Right lobe of liver (tissue), 6 donors: ENCODE measurements at regions not wholly inside any gene's neighbourhood (a gene's known extent, or its start where the extent isn't known, plus 50 kb on each side); places are given as distances from the start of the nearest gene placed in this dataset.
A peak's percentile ranks its signal among the peaks of the same experiment; 100 is the strongest.

ENCODE experiments used
- ATAC-seq, 4 donors: fragments of 200-7000 bp; cut with Tn5 transposase; one replicate each; pipeline ENCODE4 v1.9.1; 2020; ENCODE audit warnings: mild to moderate bottlenecking in 4 of 4, moderate library complexity in 4 of 4
- DNase-seq, 3 donors: peaks; one replicate each; pipeline ENCODE4 v3.0.0-alpha.2; 2020
- H3K27ac ChIP-seq, 3 donors: fragments of 200-600 bp; one replicate each; pipeline ENCODE4 v1.8.0; 2022
- H3K27me3 ChIP-seq, 2 donors: fragments of 200-600 bp; one replicate each; pipeline ENCODE4 v1.8.0; 2022
- H3K36me3 ChIP-seq, 4 donors: fragments of 200-600 bp; sonication (generic) in 1 of 4; one replicate each; pipeline versions ENCODE4 v1.5.1 to v1.8.0; 2017 to 2022; ENCODE audit warnings: control low read depth in 1 of 4
- H3K4me1 ChIP-seq, 4 donors: fragments of 200-600 bp; sonication (generic) in 1 of 4; one replicate each; pipeline versions ENCODE4 v1.5.1 to v1.8.0; 2017 to 2022; ENCODE audit warnings: control low read depth in 1 of 4
- H3K4me3 ChIP-seq, 3 donors: fragments of 200-600 bp; one replicate each; pipeline ENCODE4 v1.8.0; 2022
- H3K9me3 ChIP-seq, 4 donors: fragments of 200-600 bp; sonication (generic) in 1 of 4; one replicate each; pipeline versions ENCODE4 v1.5.1 to v1.8.0; 2017 to 2022; ENCODE audit warnings: control low read depth in 1 of 4
- POLR2A ChIP-seq: fragments of 450-650 bp; IDR thresholded peaks from one replicate; pipeline ENCODE4 v1.6.1; 2017; ENCODE audit warnings: antibody characterized with exemption, mild to moderate bottlenecking
- WGBS: methylation state at CpG from one replicate; pipeline ENCODE4 v1.1.6; 2018; ENCODE audit warnings: low coverage, low lambda C conversion rate; ENCODE audit not compliant: insufficient coverage; ENCODE audit errors: missing lambda C conversion rate; 5-methylcytosine and 5-hydroxymethylcytosine counted together
- intact Hi-C, 2 donors: fragments of 100-400 bp; cut with DNase I; formaldehyde crosslinking; loops; one replicate each; pipeline versions ENCODE4 v1.11.2 to v1.14.1; 2022
- TF ChIP-seq, protein P1 (sequence below), 4 donors: fragments of 200-600 bp in 3 of 4; fragments of 450-650 bp in 1 of 4; IDR thresholded peaks; one replicate each; pipeline versions ENCODE4 v1.5.1 to v1.8.0; 2016 to 2022; ENCODE audit warnings: antibody characterized with exemption in 4 of 4, mild to moderate bottlenecking in 2 of 4
- donor health status: DM: no; HTN: yes; CAD: no.
- donor health status: DM: no; HTN: no; CAD: no.
- donor health status: DM: no; HTN: no; CAD: no.
- donor health status: DM: no; HTN: yes; CAD: no.
- donor health status: DM: no; HTN: yes; CAD: no.

DNA sequence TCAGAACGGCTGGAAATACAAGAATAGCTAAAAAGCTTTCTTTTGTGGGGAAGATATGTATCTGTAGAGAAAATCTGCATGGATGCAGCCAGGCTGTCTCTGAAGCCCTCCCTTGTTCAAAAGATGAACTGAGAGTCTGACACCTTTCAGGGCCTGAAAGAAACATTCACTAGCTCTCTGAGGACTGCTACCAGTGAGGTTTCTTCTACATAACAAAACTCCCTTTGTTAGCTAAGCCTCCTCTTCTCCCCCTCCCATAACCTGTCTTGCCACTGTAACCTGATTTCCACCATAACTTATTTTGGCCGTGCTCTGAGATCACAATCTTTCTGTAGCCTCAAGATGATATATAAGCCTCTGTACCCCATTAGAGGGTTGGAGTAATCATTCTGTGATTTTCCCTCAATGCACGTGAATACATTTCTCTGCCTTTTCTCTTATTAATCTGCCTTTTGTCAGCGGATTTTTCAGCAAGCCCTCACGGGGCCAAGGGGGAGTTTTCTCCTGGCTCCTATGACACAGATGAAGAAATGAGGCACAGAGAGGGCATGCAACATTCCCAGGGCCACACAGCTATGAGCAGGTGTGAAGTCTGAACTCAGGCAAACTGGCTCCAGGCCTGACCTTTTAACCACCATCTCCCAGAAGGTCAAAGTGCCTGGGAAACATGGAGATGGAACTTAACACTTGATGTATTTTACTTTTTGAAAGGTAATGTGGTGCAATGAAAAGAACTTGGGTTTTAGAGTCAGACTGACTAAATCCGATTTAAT lies 161.6 kb upstream of the PRDX4 start:
- Histone ChIP-seq H3K4me1 (no peaks in the 10 kb centered on the region), H3K9me3 (no peaks in the 10 kb centered on the region), H3K27ac (no peak overlapping the region), H3K36me3 (no peaks in the 10 kb centered on the region), H3K4me3 (no peak overlapping the region), H3K27me3 (no peaks in the 10 kb centered on the region)
- ATAC-seq: no peak
- DNase-seq: no peak
- TF ChIP-seq, protein P1, sequence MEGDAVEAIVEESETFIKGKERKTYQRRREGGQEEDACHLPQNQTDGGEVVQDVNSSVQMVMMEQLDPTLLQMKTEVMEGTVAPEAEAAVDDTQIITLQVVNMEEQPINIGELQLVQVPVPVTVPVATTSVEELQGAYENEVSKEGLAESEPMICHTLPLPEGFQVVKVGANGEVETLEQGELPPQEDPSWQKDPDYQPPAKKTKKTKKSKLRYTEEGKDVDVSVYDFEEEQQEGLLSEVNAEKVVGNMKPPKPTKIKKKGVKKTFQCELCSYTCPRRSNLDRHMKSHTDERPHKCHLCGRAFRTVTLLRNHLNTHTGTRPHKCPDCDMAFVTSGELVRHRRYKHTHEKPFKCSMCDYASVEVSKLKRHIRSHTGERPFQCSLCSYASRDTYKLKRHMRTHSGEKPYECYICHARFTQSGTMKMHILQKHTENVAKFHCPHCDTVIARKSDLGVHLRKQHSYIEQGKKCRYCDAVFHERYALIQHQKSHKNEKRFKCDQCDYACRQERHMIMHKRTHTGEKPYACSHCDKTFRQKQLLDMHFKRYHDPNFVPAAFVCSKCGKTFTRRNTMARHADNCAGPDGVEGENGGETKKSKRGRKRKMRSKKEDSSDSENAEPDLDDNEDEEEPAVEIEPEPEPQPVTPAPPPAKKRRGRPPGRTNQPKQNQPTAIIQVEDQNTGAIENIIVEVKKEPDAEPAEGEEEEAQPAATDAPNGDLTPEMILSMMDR (IDR thresholded peaks at IDR 0.05): no peak
- no peak for TF ChIP-seq POLR2A
- WGBS: 47% methylated on average over 6 of the region's 6 CpGs
- intact Hi-C loops: no loop called here

DNA sequence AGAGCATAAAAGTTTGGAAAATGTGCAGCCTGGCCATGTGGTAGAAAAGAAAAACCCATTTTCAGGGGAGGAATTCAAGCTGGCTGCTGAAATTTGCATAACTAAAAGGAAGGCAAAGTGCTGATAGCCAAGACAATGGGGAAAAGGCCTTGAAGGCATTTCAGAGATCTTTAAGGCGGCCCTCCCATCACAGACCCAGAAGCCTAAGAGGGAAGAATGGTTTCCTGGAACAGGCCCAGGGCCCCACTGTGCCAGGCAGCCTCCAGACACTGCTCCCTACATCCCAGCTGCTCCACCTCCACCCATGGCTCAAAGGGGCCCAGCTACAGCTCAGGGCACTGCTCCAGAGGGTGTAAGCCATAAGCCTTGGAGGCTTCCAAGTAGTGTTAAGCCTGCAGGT lies 158.0 kb upstream of the PRDX4 start:
- no peak overlapping the region for H3K27ac ChIP-seq
- no peak overlapping the region for H3K4me3 ChIP-seq
- H3K36me3 ChIP-seq: no peaks in the 10 kb centered on the region
- H3K4me1 ChIP-seq: no peaks in the 10 kb centered on the region
- no peaks in the 10 kb centered on the region for H3K27me3 ChIP-seq
- H3K9me3 ChIP-seq: no peaks in the 10 kb centered on the region
- WGBS: no CpG with 5 or more reads among the region's 1 CpG
- no peak for ATAC-seq
- intact Hi-C loops: no loop called here
- TF ChIP-seq, protein P1 (IDR thresholded peaks at IDR 0.05): no peak
- no peak for TF ChIP-seq POLR2A
- no peak for DNase-seq

DNA sequence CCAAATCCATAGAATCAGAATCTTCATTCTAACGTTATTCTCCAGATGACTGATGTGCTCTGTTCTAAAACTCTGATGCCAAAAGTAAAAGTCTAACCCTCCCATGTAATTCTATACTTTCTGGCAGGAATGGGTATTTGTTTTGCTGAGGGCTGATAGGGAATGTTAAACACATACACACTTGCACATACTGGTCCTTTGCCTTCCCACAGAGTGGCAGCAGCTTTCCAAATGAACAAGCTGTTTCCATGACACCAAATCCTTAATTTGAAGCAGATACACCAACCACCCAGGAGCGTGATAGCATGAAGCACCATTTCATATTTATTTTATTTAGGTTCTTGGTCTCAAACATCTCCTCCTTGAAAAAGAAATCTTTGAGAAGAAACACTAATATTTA lies 155.5 kb upstream of the PRDX4 start:
- Histone ChIP-seq H3K4me1 (no peaks in the 10 kb centered on the region), H3K4me3 (no peak overlapping the region), H3K9me3 (no peaks in the 10 kb centered on the region), H3K27me3 (no peaks in the 10 kb centered on the region), H3K36me3 (no peaks in the 10 kb centered on the region), H3K27ac (no peak overlapping the region)
- peak in 1 of 4 donors; percentile 44 for ATAC-seq
- intact Hi-C loops: no loop called here
- 40% methylated on average over 2 of the region's 2 CpGs for WGBS
- DNase-seq: no peak
- TF ChIP-seq, protein P1 (IDR thresholded peaks at IDR 0.05): no peak
- no peak for TF ChIP-seq POLR2A

DNA sequence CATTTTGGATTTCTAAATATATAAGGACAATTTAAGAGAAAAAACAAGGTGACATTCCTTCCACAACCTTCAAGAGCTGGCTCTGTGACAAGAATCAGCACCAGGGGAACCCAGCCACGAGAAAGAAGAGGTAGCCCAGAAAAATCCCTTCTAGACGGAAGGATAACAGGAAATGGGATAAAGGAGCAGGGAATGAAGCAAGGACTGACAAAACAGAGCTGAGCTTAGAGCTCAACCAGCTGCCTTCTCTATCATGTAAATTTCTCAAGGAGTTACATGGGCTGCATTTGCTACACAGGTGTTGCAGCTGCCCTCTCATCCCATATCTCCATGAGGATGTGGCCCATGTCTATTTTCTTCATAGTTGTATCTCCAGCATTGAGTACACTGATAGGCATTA lies 154.2 kb upstream of the PRDX4 start:
- H3K4me3 ChIP-seq: no peak overlapping the region
- no peak for TF ChIP-seq POLR2A
- TF ChIP-seq, protein P1 (IDR thresholded peaks at IDR 0.05): no peak
- ATAC-seq (no peak), DNase-seq (no peak)
- H3K27ac ChIP-seq: no peak overlapping the region
- WGBS: 28% methylated on average over 2 of the region's 2 CpGs
- no peaks in the 10 kb centered on the region for H3K4me1 ChIP-seq
- no peaks in the 10 kb centered on the region for H3K36me3 ChIP-seq
- no peaks in the 10 kb centered on the region for H3K9me3 ChIP-seq
- intact Hi-C loops: no loop called here
- H3K27me3 ChIP-seq: no peaks in the 10 kb centered on the region
